H9 (cell line): ENCODE measurements at regions not wholly inside any gene's neighbourhood (a gene's known extent, or its start where the extent isn't known, plus 50 kb on each side); places are given as distances from the start of the nearest gene placed in this dataset.

Source experiments
- DNase-seq: peaks from one replicate; pipeline ENCODE4 v3.0.0-alpha.2; 2017
- H2AFZ ChIP-seq: one replicate; pipeline ENCODE4 v1.6.1; 2013; ENCODE audit warnings: mild to moderate bottlenecking, low read length, control low read depth, moderate library complexity
- H2AK5ac ChIP-seq: 2 replicates; pipeline ENCODE4 v1.6.1; 2013; ENCODE audit warnings: low read length, control low read depth, mixed read lengths; ENCODE audit not compliant: insufficient read length
- H2BK120ac ChIP-seq: one replicate; pipeline ENCODE4 v1.6.1; 2013; ENCODE audit warnings: low read depth, mild to moderate bottlenecking, low read length, control low read depth, inconsistent platforms; ENCODE audit not compliant: poor library complexity, severe bottlenecking
- H2BK12ac ChIP-seq: 2 replicates; pipeline ENCODE4 v1.6.1; 2013; ENCODE audit warnings: low read length, control low read depth, mixed read lengths, low read depth; ENCODE audit not compliant: insufficient read length
- H2BK15ac ChIP-seq: 2 replicates; pipeline ENCODE4 v1.6.1; 2013; ENCODE audit warnings: low read depth, low read length, control low read depth
- H2BK20ac ChIP-seq: one replicate; pipeline ENCODE4 v1.6.1; 2013; ENCODE audit warnings: low read depth, mild to moderate bottlenecking, low read length, control low read depth, inconsistent platforms; ENCODE audit not compliant: poor library complexity, severe bottlenecking
- H2BK5ac ChIP-seq: 2 replicates; pipeline ENCODE4 v1.6.1; 2013; ENCODE audit warnings: low read length, control low read depth, mixed read lengths; ENCODE audit not compliant: insufficient read length
- H3K14ac ChIP-seq: 2 replicates; pipeline ENCODE4 v1.6.1; 2013; ENCODE audit warnings: low read length, control low read depth; ENCODE audit not compliant: insufficient read depth
- H3K18ac ChIP-seq: 2 replicates; pipeline ENCODE4 v1.6.1; 2013; ENCODE audit warnings: low read depth, mild to moderate bottlenecking, mixed read lengths, low read length, control low read depth; ENCODE audit not compliant: insufficient read length
- H3K23ac ChIP-seq: 2 replicates; pipeline ENCODE4 v1.6.1; 2013; ENCODE audit warnings: low read length, control low read depth, mixed read lengths, low read depth; ENCODE audit not compliant: insufficient read length
- H3K23me2 ChIP-seq: 2 replicates; pipeline ENCODE4 v1.6.1; 2013; ENCODE audit warnings: low read depth, mild to moderate bottlenecking, mixed read lengths, low read length, control low read depth; ENCODE audit not compliant: insufficient read length, poor library complexity, severe bottlenecking
- H3K27ac ChIP-seq: 2 replicates; pipeline ENCODE4 v1.5.1; 2013; ENCODE audit warnings: low read length, control low read depth, mixed read lengths, low read depth; ENCODE audit not compliant: insufficient read length
- H3K27me3 ChIP-seq: 2 replicates; pipeline ENCODE4 v1.6.1; 2013; ENCODE audit warnings: low read length, control low read depth, inconsistent platforms; ENCODE audit not compliant: insufficient read depth
- H3K4ac ChIP-seq: 2 replicates; pipeline ENCODE4 v1.6.1; 2013; ENCODE audit warnings: low read depth, mild to moderate bottlenecking, control low read depth, inconsistent platforms, low read length, moderate library complexity
- H3K4me1 ChIP-seq: 2 replicates; pipeline ENCODE4 v1.6.1; 2013; ENCODE audit warnings: low read length, control low read depth, inconsistent platforms; ENCODE audit not compliant: insufficient read depth
- H3K4me2 ChIP-seq: 2 replicates; pipeline ENCODE4 v1.6.1; 2013; ENCODE audit warnings: low read length, control low read depth, mixed read lengths; ENCODE audit not compliant: insufficient read length, insufficient read depth
- H3K56ac ChIP-seq: 2 replicates; pipeline ENCODE4 v1.6.1; 2013; ENCODE audit warnings: low read depth, mild to moderate bottlenecking, mixed read lengths, low read length, control low read depth; ENCODE audit not compliant: insufficient read length
- H3K79me1 ChIP-seq: 2 replicates; pipeline ENCODE4 v1.6.1; 2013; ENCODE audit warnings: low read depth, mild to moderate bottlenecking, moderate library complexity, low read length, control low read depth, inconsistent platforms; ENCODE audit not compliant: insufficient read depth, poor library complexity, severe bottlenecking
- H3K79me2 ChIP-seq: 2 replicates; pipeline ENCODE4 v1.6.1; 2013; ENCODE audit warnings: low read length, control low read depth, inconsistent platforms; ENCODE audit not compliant: insufficient read depth
- H3K9ac ChIP-seq: 2 replicates; pipeline ENCODE4 v1.6.1; 2013; ENCODE audit warnings: low read length, control low read depth, mixed read lengths; ENCODE audit not compliant: insufficient read length; ENCODE audit errors: extremely low read depth
- H3K9me3 ChIP-seq: one replicate; pipeline ENCODE4 v1.6.1; 2013; ENCODE audit warnings: low read depth, low read length, inconsistent platforms; ENCODE audit not compliant: control insufficient read depth
- H3T11ph ChIP-seq: one replicate; pipeline ENCODE4 v1.6.1; 2013; ENCODE audit warnings: mild to moderate bottlenecking, low read length, control low read depth, inconsistent platforms
- H4K20me1 ChIP-seq: one replicate; pipeline ENCODE4 v1.6.1; 2013; ENCODE audit not compliant: control insufficient read depth, insufficient read length, insufficient read depth
- H4K5ac ChIP-seq: 2 replicates; pipeline ENCODE4 v1.6.1; 2013; ENCODE audit warnings: low read depth, mild to moderate bottlenecking, mixed read lengths, low read length, control low read depth; ENCODE audit not compliant: insufficient read length
- H4K8ac ChIP-seq: replicated peaks from 2 replicates; pipeline ENCODE4 v1.6.1; 2013; ENCODE audit warnings: low read length, control low read depth, mixed read lengths, low read depth; ENCODE audit not compliant: insufficient read length
- H4K91ac ChIP-seq: 2 replicates; pipeline ENCODE4 v1.6.1; 2013; ENCODE audit warnings: low read depth, mild to moderate bottlenecking, moderate library complexity, mixed read lengths, low read length, control low read depth; ENCODE audit not compliant: insufficient read length
- H3K27ac Mint-ChIP-seq, 3 experiments: 2 replicates in 2 of 3; 3 replicates in 1 of 3; pipeline ENCODE4 v1.8.0; 2020 to 2021; ENCODE audit warnings: mixed read lengths in 3 of 3, mild to moderate bottlenecking in 1 of 3, moderate library complexity in 1 of 3
- H3K27me3 Mint-ChIP-seq: 2 replicates; pipeline ENCODE4 v1.8.0; 2021; ENCODE audit warnings: low read depth, mild to moderate bottlenecking, moderate library complexity, mixed read lengths
- H3K36me3 Mint-ChIP-seq, 3 experiments: 2 replicates in 2 of 3; 3 replicates in 1 of 3; pipeline ENCODE4 v1.8.0; 2020 to 2021; ENCODE audit warnings: low read depth in 3 of 3, mixed read lengths in 3 of 3; ENCODE audit not compliant: insufficient read depth in 1 of 3
- H3K4me1 Mint-ChIP-seq, 2 experiments: 2 replicates each; pipeline ENCODE4 v1.8.0; 2020; ENCODE audit warnings: mixed read lengths in 2 of 2
- H3K4me3 Mint-ChIP-seq, 2 experiments: 2 replicates in 1 of 2; 3 replicates in 1 of 2; pipeline ENCODE4 v1.8.0; 2020 to 2021; ENCODE audit warnings: mild to moderate bottlenecking in 2 of 2, mixed read lengths in 2 of 2, moderate library complexity in 1 of 2
- H3K9me3 Mint-ChIP-seq, 2 experiments: 2 replicates in 1 of 2; 3 replicates in 1 of 2; pipeline ENCODE4 v1.8.0; 2020; ENCODE audit warnings: mild to moderate bottlenecking in 2 of 2, mixed read lengths in 2 of 2, moderate library complexity in 1 of 2
- CTCF ChIP-seq: fragments of 200-600 bp; sonication (generic); conservative IDR thresholded peaks from 3 replicates; pipeline ENCODE4 v1.8.0; 2021; ENCODE audit warnings: antibody characterized with exemption, mild to moderate bottlenecking
- WGBS: extraction: QIAGEN DNeasy Blood & Tissue Kit; methylation state at CpG from one replicate; pipeline ENCODE4 v1.1.7; 2013; ENCODE audit warnings: missing lambda C conversion rate, low lambda C conversion rate, mixed read lengths; ENCODE audit not compliant: insufficient read length; ENCODE audit errors: extremely low coverage; 5-methylcytosine and 5-hydroxymethylcytosine counted together

GRCh38 chr5:34539183-34539582, 116.9 kb upstream of the RAI14 start:
- H4K91ac ChIP-seq = no peak overlapping the region
- Mint-ChIP-seq H3K9me3 (peaks cover 28% of the 10 kb centered on the region in 2 experiments), H3K27ac (no peak overlapping the region), H3K4me1 (peaks cover 31 to 40% of the 10 kb centered on the region in 2 experiments), H3K4me3 (no peak overlapping the region), H3K27me3 (no peaks in the 10 kb centered on the region), H3K36me3 (peaks cover 13 to 28% (median 22%) of the 10 kb centered on the region in 3 experiments)
- no peak overlapping the region for H3K14ac ChIP-seq
- no peak overlapping the region for H2AK5ac ChIP-seq
- H3K27ac ChIP-seq = no peak overlapping the region
- no peak overlapping the region for H3K4ac ChIP-seq
- no peak overlapping the region for H3T11ph ChIP-seq
- no peak overlapping the region for H2BK120ac ChIP-seq
- WGBS = no CpG with 5 or more reads among the region's 1 CpG
- no peaks in the 10 kb centered on the region for H3K23me2 ChIP-seq
- H3K4me1 ChIP-seq = peaks cover 3% of the 10 kb centered on the region; the same call in 1 of the 2 replicates
- H4K5ac ChIP-seq = no peak overlapping the region
- no peak for TF ChIP-seq CTCF
- H2BK20ac ChIP-seq = no peak overlapping the region
- H2BK15ac ChIP-seq = no peak overlapping the region
- no peak overlapping the region for H3K18ac ChIP-seq
- H4K20me1 ChIP-seq = no peaks in the 10 kb centered on the region
- no peak overlapping the region for H3K23ac ChIP-seq
- DNase-seq = no peak
- peaks cover 16% of the 10 kb centered on the region for H3K9me3 ChIP-seq
- H3K56ac ChIP-seq = no peak overlapping the region
- H3K79me2 ChIP-seq = no peaks in the 10 kb centered on the region
- no peak overlapping the region for H2BK5ac ChIP-seq
- no peak overlapping the region for H2AFZ ChIP-seq
- no peaks in the 10 kb centered on the region for H3K79me1 ChIP-seq
- no peak overlapping the region for H3K4me2 ChIP-seq
- H2BK12ac ChIP-seq = no peak overlapping the region
- no peak overlapping the region for H3K9ac ChIP-seq
- H4K8ac ChIP-seq = no peak overlapping the region
- H3K27me3 ChIP-seq = no peaks in the 10 kb centered on the region
